ENCODE measurements at regions not wholly inside any gene's neighbourhood (a gene's known extent, or its start where the extent isn't known, plus 50 kb on each side); places are given as distances from the start of the nearest gene placed in this dataset.

GRCh38 chr6:141354191-141354955 is 778.4 kb upstream of the GJE1 start:
- DNase-seq = no peak

- DNase-seq = no peak
These were observed 781.0 kb upstream of the GJE1 start for GRCh38 chr6:141351721-141352120.

DNA sequence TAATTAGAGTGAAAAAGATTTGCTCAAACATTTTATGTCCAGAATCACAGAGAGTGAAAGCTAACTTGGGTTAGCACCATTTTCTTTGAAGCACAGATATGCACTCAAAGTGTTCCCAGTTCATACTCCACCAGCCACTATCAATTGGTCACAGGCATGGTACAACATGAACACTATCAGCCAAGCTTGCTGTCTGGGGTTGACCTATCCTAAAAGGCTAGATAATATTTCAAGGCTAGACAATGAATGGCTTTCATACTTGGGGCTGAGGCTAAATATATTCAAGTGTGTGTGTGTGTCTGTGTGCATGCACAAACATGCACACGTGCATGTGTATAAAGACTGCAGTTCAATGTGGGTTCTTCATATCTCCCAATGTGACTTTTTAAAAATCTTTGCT is 783.0 kb upstream of the GJE1 start:
- no peak for DNase-seq

GRCh38 chr6:141347906-141348492 is 784.7 kb upstream of the GJE1 start:
- no peak for DNase-seq

DNA sequence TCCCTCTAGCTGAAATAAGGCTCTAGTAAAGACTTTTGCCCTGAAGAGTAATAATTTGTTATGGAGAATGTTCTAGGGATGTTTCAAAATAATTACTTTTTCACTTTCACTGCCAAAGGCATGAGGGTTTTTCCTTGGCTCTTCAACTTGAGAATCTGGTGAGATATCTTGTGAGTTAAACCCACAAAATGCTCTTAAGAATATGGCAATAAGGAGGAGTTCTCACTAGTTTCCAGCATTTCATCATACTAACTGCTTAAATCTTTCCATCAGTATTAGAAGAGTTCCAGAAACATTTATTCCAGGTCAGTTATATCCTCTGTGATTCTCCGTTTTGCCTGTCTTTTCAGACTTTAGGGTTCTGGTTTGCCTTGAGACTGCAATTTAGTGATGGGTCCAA is 785.6 kb upstream of the GJE1 start:
- no peak for DNase-seq

GRCh38 chr6:141346535-141346934 is 786.2 kb upstream of the GJE1 start:
- DNase-seq = no peak

GRCh38 chr6:141337191-141337590 is 795.5 kb upstream of the GJE1 start:
- DNase-seq = no peak

GRCh38 chr6:141335477-141336273 is 797.0 kb upstream of the GJE1 start:
- no peak for DNase-seq

GRCh38 chr6:141326925-141327324 is 805.8 kb upstream of the GJE1 start:
- DNase-seq = no peak

- DNase-seq = no peak
These were observed 806.3 kb upstream of the GJE1 start for GRCh38 chr6:141326426-141326825.

DNA sequence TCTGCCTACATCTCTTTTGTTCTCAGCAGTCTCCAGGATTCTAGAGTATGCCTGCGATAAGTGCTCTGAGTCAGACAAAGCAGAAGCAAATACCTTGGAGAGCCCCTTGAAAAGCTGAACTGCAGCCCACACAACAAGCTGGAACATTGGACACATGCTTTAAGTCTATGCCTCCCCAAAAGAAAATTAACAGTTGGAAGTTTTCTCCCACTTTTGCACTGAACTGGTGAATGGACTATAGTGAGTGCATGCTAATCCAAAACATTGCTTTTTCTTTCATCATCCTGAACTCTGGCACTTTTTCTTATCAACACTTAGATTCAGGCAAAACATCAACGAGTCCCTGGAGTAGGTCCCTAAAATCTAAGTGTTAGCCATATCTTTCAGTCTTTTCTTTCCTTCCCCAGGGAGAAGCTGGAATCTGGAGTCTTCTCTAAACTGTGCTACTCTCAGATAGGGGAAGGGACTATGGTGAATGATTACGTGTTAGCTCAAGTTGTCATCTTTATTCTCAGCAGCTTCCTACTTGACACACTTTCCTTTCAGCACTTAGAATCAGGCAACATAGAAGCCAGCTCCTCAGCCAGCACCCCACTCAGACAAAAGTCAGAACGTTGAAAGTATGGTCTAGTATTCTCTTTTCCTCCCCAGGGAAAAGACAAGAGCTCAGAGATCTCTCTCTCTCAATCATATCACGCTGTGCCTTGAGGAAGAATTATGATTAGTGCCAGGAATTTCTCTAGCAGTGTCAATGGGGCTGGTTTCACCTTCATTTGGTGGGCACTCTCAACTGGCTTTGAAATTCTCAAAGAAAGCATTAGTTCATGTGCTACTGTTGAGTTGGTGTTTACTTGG is 811.0 kb upstream of the GJE1 start:
- DNase-seq = no peak

- DNase-seq = no peak
These were observed 816.5 kb upstream of the GJE1 start for GRCh38 chr6:141316236-141316635.

GRCh38 chr6:141313986-141314385 is 818.7 kb upstream of the GJE1 start:
- no peak for DNase-seq

DNA sequence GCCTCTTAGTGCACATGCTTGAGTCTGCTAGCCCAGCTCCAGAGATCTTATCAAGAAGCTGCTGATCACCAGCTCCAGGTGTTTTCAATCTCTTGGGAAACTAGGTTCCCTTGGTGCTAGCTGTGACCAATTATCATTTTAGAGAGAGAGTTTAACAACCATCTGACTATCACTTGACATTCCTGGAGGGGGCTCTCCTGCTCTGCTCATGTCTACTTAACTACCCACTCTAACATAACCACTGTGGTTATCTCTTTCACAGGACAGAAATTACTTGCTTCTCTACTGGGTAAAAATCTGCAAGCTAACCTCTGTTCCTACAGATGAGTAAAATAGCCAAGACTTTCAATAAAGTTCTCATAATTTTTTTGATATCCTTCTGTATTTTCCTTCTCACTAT is 823.4 kb upstream of the GJE1 start:
- DNase-seq = no peak

DNA sequence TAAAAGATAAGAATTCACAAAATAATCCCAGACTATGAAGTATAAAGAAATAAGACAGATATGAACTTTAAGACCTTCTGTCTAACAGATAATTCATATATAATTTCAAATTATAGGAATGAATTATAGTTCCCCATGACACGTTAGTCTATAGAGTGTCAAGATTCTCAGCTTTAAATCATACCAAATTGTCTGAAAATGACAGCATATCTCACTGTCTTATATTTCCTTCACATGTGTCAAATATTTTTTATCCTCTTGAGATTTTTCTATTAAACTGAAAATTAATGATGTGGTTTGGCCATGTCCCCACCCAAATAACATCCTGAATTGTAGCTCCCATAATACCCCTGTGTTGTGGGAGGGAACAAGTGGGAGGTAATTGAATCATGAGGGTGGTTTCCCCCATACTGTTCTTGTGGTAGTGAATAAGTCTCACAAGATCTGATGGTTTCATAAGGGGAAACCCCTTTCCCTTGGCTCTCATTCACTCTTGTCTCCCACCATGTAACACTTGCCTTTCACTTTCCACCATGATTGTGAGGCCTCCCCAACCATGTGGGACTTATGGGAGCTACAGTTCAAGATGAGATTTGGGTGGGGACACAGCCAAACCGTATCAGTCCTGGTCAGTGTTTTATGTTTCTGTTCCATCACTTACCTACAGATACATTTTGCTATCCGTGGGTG is 825.3 kb upstream of the GJE1 start:
- DNase-seq = no peak

DNA sequence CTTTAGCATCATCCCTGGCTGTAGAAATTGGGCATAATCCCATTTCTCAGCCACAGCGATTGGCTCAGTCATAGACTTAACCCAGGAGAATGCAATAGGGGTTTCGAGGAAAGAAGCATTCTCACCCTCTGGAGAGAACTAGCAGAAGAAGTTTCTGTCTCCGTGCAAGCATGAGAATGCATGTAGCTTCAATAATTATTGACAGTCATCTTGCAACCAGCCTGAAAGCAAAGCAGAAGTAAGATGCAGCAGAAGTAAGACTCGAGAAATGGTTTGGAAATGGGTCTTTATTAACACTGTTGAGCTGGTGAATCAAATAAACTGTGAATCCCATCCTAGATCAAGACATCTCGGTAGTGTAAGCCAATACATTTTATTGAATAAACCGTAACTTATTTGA is 828.8 kb upstream of the GJE1 start:
- no peak for DNase-seq

- DNase-seq = no peak
These were observed 830.9 kb upstream of the GJE1 start for GRCh38 chr6:141301779-141302178.

- DNase-seq = no peak
These were observed 841.6 kb upstream of the GJE1 start for GRCh38 chr6:141290941-141291721.

DNA sequence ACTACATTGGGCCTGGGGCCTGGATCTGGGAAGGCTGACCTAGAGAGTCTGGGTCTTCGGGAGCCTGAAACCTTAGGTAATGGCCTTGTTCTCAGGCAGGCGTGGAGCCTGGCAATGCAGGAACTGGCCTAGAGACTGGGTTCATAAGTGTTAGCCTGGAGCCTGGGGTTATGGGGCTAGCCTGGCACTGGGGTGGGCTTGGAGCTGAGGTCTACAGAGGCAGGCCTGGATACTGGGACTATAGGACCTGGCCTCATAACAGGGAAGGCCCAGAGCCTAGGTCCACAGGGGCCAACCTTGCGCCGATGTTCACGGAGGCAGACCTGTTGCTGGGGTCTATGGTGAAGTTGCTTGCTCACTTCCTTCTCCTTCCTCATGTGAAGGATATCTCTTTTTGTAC is 843.8 kb upstream of the GJE1 start:
- no peak for DNase-seq

DNA sequence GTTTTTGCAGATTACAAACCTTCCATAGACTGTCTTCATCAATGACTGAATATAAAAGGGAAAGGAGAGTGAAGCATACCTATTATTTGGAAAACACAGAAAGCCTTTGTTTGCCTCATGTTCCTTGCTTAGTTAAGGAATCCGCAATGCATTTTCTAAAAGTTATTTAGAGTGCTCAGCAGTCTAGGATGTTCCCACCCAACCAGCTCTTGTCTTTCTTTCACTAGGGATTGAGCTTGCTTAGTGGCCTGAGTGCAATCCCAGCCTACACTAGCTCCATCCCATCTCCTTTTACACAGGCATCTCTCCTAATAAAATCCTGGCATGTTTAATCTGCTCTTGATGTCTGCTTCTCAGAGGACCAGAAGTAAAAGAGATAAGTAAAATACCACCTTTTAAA is 850.5 kb upstream of the GJE1 start:
- DNase-seq = no peak

DNA sequence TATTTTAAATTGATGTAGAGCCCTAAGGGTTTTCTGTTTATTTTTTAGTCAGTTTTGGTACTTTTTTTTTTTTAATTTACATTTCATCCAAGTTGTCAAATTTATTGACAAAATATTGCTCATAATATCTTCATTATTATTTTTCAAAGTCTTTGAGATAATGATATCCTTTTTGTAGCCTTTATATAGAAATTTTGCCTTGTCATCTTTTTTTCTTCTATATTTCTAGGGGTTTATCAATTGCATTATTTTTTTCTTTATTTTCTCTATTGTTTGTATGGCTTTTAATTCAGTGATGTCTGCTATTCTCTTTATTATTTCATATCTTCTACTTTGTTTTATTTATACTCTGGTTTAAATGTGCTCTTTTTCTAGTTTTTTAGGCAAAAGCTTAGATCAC is 863.0 kb upstream of the GJE1 start:
- DNase-seq = no peak

GRCh38 chr6:141267420-141267819 is 865.3 kb upstream of the GJE1 start:
- no peak for DNase-seq
